HepG2 (cell line): ENCODE measurements at regions not wholly inside any gene's neighbourhood (a gene's known extent, or its start where the extent isn't known, plus 50 kb on each side); places are given as distances from the start of the nearest gene placed in this dataset.

ENCODE experiments used
- KLF13 ChIP-seq: sonication (generic); formaldehyde crosslinking; IDR thresholded peaks from 2 replicates; pipeline ENCODE4 v1.4.0; 2020; ENCODE audit warnings: mild to moderate bottlenecking, missing genetic modification reagents
- KLF16 ChIP-seq, 2 experiments: sonication (generic) in 1 of 2; formaldehyde crosslinking in 1 of 2; IDR thresholded peaks; 2 replicates each; pipeline versions ENCODE4 v1.6.1 to v1.8.0; 2016 to 2023; ENCODE audit warnings: missing genetic modification reagents in 2 of 2, missing compliant biosample characterization in 1 of 2
- MIXL1 ChIP-seq: IDR thresholded peaks from 2 replicates; pipeline ENCODE4 v1.6.1; 2016
- PCBP1 ChIP-seq: fragments of 200-400 bp; formaldehyde crosslinking; IDR thresholded peaks from 2 replicates; pipeline ENCODE4 v1.6.1; 2017; ENCODE audit warnings: mild to moderate bottlenecking, low read depth, low read length, borderline replicate concordance
- PRMT3 ChIP-seq: sonication (generic); formaldehyde crosslinking; IDR thresholded peaks from 2 replicates; pipeline ENCODE4 v1.8.1; 2022; ENCODE audit warnings: low read depth, mild to moderate bottlenecking, moderate library complexity, missing genetic modification reagents, borderline replicate concordance
- RFXAP ChIP-seq: sonication (generic); formaldehyde crosslinking; IDR thresholded peaks from 2 replicates; pipeline ENCODE4 v1.4.0; 2020; ENCODE audit warnings: missing genetic modification reagents, borderline replicate concordance
- SNAPC2 ChIP-seq: sonication (generic); formaldehyde crosslinking; IDR thresholded peaks from 2 replicates; pipeline ENCODE4 v1.8.1; 2022; ENCODE audit warnings: mild to moderate bottlenecking, missing genetic modification reagents
- SYNCRIP ChIP-seq: fragments of 200-400 bp; formaldehyde crosslinking; IDR thresholded peaks from 2 replicates; pipeline ENCODE4 v1.6.1; 2018; ENCODE audit warnings: mild to moderate bottlenecking, low read depth, low read length; ENCODE audit not compliant: insufficient read depth
- ZBTB7A ChIP-seq: sonication (generic); formaldehyde crosslinking; IDR thresholded peaks from 2 replicates; pipeline ENCODE4 v1.8.0; 2022; ENCODE audit warnings: mild to moderate bottlenecking, missing genetic modification reagents
- ZFP41 ChIP-seq: sonication (generic); formaldehyde crosslinking; IDR thresholded peaks from 2 replicates; pipeline ENCODE4 v1.4.0; 2020; ENCODE audit warnings: mild to moderate bottlenecking, missing genetic modification reagents, borderline replicate concordance
- ZMYM3 ChIP-seq: sonication (generic); formaldehyde crosslinking; IDR thresholded peaks from 2 replicates; pipeline ENCODE4 v1.5.1; 2020; ENCODE audit warnings: mild to moderate bottlenecking, missing genetic modification reagents
- ZNF775 ChIP-seq: sonication (generic); formaldehyde crosslinking; IDR thresholded peaks from 2 replicates; pipeline ENCODE4 v1.4.0; 2020; ENCODE audit warnings: missing genetic modification reagents, mild to moderate bottlenecking, moderate library complexity, borderline replicate concordance
- TF ChIP-seq, protein P1 (sequence below): sonication (generic); formaldehyde crosslinking; IDR thresholded peaks from 2 replicates; pipeline ENCODE4 v1.4.0; 2020; ENCODE audit warnings: mild to moderate bottlenecking, missing genetic modification reagents
- TF ChIP-seq, protein P2 (sequence below): sonication (generic); IDR thresholded peaks from 2 replicates; pipeline ENCODE4 v1.6.1; 2016; ENCODE audit warnings: low read depth, borderline replicate concordance
- TF ChIP-seq, protein P3 (sequence below): IDR thresholded peaks from 2 replicates; pipeline ENCODE4 v1.6.1; 2016; ENCODE audit warnings: missing compliant biosample characterization, missing genetic modification reagents, borderline replicate concordance
- TF ChIP-seq, protein P4 (sequence below): sonication (generic); formaldehyde crosslinking; IDR thresholded peaks from 2 replicates; pipeline ENCODE4 v1.4.0; 2020; ENCODE audit warnings: missing genetic modification reagents; ENCODE audit errors: not compliant biosample characterization
- TF ChIP-seq, protein P5 (sequence below): IDR thresholded peaks from 2 replicates; pipeline ENCODE4 v1.6.1; 2016
- TF ChIP-seq, protein P6 (sequence below): sonication (generic); formaldehyde crosslinking; IDR thresholded peaks from 2 replicates; pipeline ENCODE4 v1.8.1; 2023; ENCODE audit warnings: mild to moderate bottlenecking, missing genetic modification reagents
- TF ChIP-seq, protein P7 (sequence below), 2 experiments: IDR thresholded peaks; 2 replicates each; pipeline ENCODE4 v1.6.1; 2011 to 2012; ENCODE audit warnings: low read length in 2 of 2, borderline replicate concordance in 1 of 2, low read depth in 1 of 2, mild to moderate bottlenecking in 1 of 2, moderate library complexity in 1 of 2

DNA sequence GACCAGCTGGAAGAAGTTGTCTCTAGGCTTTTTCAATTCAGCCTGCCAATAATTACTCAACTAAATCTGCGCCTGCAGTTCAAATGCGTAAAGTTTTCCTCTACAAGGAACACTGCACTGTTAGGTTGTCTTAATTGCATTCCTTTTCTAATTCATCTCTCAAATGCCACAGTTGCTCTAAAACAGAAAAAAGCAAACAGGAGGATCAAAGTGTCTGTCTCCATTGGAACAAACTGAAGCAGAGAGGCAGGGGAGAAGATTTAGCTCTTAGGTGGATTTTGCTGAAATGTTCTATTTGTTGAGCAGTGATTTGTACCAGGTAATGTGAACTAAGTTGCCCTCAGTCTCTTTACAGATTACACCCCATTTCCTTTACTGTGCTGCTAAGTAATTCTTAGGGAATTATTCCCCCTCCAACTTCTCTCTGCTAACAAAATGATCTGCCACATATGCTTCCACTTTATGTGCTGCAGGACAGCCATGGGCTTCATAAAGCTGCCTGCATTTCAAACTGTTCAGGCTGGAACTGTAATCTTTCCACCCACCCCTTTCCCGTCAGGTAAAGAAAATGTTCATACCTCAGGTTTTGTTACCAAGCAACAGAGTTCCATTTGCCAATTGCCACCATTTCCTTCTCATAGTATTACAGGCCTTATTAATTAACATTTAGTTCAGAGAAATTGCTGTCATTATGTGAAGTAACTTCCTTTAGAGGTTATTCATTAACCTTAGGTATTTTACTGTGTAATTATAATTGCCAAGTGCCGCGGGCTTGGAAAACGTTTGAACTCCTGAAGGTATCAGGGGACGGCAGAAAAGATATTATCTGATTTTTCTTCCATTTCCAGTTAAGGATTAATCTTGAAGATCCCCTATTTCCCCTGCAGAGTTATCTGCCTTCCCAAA lies 149.3 kb downstream of the SPRY1 start (continued):
- TF ChIP-seq ZBTB7A (CRISPR knock-in tag) (no peak), ZMYM3 (CRISPR knock-in tag) (no peak), PCBP1 (no peak), SNAPC2 (CRISPR knock-in tag) (0 out of 2 replicates have a peak, but pooled peaks have one; percentile 48), PRMT3 (no peak), ZFP41 (CRISPR knock-in tag) (no peak), MIXL1 (CRISPR knock-in tag) (peak; percentile 65; the same call in 1 of the 2 replicates), RFXAP (CRISPR knock-in tag) (no peak), KLF16 (CRISPR knock-in tag; IDR thresholded peaks at IDR 0.05) (0 out of 4 replicates have a peak, but pooled peaks of 1 of the 2 experiments have one; percentile 19), KLF13 (CRISPR knock-in tag) (no peak), SYNCRIP (no peak), ZNF775 (CRISPR knock-in tag) (peak; percentile 40; the same call in 1 of the 2 replicates)
- TF ChIP-seq, protein P1, sequence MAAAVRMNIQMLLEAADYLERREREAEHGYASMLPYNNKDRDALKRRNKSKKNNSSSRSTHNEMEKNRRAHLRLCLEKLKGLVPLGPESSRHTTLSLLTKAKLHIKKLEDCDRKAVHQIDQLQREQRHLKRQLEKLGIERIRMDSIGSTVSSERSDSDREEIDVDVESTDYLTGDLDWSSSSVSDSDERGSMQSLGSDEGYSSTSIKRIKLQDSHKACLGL (CRISPR knock-in tag) = no peak
- TF ChIP-seq, protein P2, sequence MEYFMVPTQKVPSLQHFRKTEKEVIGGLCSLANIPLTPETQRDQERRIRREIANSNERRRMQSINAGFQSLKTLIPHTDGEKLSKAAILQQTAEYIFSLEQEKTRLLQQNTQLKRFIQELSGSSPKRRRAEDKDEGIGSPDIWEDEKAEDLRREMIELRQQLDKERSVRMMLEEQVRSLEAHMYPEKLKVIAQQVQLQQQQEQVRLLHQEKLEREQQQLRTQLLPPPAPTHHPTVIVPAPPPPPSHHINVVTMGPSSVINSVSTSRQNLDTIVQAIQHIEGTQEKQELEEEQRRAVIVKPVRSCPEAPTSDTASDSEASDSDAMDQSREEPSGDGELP = peak; percentile 5; the same call in 1 of the 2 replicates
- TF ChIP-seq, protein P3, sequence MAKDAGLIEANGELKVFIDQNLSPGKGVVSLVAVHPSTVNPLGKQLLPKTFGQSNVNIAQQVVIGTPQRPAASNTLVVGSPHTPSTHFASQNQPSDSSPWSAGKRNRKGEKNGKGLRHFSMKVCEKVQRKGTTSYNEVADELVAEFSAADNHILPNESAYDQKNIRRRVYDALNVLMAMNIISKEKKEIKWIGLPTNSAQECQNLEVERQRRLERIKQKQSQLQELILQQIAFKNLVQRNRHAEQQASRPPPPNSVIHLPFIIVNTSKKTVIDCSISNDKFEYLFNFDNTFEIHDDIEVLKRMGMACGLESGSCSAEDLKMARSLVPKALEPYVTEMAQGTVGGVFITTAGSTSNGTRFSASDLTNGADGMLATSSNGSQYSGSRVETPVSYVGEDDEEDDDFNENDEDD (CRISPR knock-in tag) = no peak
- TF ChIP-seq, protein P4, sequence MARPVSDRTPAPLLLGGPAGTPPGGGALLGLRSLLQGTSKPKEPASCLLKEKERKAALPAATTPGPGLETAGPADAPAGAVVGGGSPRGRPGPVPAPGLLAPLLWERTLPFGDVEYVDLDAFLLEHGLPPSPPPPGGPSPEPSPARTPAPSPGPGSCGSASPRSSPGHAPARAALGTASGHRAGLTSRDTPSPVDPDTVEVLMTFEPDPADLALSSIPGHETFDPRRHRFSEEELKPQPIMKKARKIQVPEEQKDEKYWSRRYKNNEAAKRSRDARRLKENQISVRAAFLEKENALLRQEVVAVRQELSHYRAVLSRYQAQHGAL = no peak
- TF ChIP-seq, protein P5, sequence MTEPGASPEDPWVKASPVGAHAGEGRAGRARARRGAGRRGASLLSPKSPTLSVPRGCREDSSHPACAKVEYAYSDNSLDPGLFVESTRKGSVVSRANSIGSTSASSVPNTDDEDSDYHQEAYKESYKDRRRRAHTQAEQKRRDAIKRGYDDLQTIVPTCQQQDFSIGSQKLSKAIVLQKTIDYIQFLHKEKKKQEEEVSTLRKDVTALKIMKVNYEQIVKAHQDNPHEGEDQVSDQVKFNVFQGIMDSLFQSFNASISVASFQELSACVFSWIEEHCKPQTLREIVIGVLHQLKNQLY = no peak
- TF ChIP-seq, protein P6, sequence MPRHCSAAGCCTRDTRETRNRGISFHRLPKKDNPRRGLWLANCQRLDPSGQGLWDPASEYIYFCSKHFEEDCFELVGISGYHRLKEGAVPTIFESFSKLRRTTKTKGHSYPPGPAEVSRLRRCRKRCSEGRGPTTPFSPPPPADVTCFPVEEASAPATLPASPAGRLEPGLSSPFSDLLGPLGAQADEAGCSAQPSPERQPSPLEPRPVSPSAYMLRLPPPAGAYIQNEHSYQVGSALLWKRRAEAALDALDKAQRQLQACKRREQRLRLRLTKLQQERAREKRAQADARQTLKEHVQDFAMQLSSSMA (CRISPR knock-in tag) = no peak
- TF ChIP-seq, protein P7, sequence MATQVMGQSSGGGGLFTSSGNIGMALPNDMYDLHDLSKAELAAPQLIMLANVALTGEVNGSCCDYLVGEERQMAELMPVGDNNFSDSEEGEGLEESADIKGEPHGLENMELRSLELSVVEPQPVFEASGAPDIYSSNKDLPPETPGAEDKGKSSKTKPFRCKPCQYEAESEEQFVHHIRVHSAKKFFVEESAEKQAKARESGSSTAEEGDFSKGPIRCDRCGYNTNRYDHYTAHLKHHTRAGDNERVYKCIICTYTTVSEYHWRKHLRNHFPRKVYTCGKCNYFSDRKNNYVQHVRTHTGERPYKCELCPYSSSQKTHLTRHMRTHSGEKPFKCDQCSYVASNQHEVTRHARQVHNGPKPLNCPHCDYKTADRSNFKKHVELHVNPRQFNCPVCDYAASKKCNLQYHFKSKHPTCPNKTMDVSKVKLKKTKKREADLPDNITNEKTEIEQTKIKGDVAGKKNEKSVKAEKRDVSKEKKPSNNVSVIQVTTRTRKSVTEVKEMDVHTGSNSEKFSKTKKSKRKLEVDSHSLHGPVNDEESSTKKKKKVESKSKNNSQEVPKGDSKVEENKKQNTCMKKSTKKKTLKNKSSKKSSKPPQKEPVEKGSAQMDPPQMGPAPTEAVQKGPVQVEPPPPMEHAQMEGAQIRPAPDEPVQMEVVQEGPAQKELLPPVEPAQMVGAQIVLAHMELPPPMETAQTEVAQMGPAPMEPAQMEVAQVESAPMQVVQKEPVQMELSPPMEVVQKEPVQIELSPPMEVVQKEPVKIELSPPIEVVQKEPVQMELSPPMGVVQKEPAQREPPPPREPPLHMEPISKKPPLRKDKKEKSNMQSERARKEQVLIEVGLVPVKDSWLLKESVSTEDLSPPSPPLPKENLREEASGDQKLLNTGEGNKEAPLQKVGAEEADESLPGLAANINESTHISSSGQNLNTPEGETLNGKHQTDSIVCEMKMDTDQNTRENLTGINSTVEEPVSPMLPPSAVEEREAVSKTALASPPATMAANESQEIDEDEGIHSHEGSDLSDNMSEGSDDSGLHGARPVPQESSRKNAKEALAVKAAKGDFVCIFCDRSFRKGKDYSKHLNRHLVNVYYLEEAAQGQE (IDR thresholded peaks at IDR 0.05; ENCODE audit: borderline replicate concordance in 1 of 2, low read depth in 1 of 2, low read length in 2 of 2) = peak in 1 of 2 experiments; percentile 4; a peak in 1 of 4 replicates
